HFF-Myc (cell line): ENCODE measurements at regions not wholly inside any gene's neighbourhood (a gene's known extent, or its start where the extent isn't known, plus 50 kb on each side); places are given as distances from the start of the nearest gene placed in this dataset.
"Not testable (repeated sequence)": the region's sequence is repeated elsewhere in the genome, so short reads cannot be mapped to it uniquely, and the experiment has no call there.

Experiments used
- DNase-seq: peaks from one replicate; pipeline ENCODE4 v3.0.0-alpha.2; 2011; ENCODE audit warnings: low read depth; ENCODE audit errors: extremely low read depth
- H3K4me3 ChIP-seq: replicated peaks from 2 replicates; pipeline ENCODE4 v1.5.1; 2011; ENCODE audit warnings: low read depth, mild to moderate bottlenecking, control low read depth, low read length
- TF ChIP-seq, protein P1 (sequence below): IDR thresholded peaks from 2 replicates; pipeline ENCODE4 v1.5.1; 2012; ENCODE audit warnings: mild to moderate bottlenecking, low read depth, low read length, control low read depth; ENCODE audit errors: missing control alignments

GRCh38 chr13:18232994-18233782 lies 948.4 kb downstream of the TUBA3C start:
- no peak for DNase-seq
- TF ChIP-seq, protein P1, sequence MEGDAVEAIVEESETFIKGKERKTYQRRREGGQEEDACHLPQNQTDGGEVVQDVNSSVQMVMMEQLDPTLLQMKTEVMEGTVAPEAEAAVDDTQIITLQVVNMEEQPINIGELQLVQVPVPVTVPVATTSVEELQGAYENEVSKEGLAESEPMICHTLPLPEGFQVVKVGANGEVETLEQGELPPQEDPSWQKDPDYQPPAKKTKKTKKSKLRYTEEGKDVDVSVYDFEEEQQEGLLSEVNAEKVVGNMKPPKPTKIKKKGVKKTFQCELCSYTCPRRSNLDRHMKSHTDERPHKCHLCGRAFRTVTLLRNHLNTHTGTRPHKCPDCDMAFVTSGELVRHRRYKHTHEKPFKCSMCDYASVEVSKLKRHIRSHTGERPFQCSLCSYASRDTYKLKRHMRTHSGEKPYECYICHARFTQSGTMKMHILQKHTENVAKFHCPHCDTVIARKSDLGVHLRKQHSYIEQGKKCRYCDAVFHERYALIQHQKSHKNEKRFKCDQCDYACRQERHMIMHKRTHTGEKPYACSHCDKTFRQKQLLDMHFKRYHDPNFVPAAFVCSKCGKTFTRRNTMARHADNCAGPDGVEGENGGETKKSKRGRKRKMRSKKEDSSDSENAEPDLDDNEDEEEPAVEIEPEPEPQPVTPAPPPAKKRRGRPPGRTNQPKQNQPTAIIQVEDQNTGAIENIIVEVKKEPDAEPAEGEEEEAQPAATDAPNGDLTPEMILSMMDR, result no peak
- no peak overlapping the region for H3K4me3 ChIP-seq

DNA sequence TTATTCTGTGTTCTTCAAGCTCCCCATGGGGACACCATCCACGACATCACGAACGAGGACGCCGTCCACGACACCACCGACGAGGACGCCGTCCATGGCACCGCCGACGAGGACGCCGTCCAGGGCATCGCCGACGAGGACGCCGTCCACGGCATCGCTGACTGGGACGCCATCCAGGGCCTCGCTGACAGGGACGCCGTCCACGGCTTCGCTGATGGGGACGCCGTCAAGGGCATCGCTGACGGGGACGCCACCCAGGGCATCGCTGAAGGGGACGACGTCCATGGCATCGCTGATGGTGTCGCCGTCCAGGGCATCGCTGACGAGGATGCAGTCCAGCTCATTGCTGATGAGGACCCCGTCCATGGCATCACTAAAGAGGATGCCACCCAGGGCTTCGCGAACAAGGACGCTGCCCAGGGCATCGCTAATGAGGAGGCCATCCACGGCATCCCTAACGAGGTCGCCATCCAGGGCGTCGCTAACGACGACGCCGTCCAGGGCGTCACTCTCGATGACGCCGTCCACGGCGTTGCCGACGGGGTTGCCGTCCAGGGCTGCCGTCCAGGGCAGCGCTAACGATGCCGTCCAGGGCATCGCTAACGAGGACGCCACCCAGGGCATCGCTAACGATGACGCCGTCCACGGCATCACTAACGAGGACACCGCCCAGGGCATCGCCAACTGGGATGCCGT lies 949.2 kb downstream of the TUBA3C start:
- no peak for DNase-seq
- TF ChIP-seq, protein P1, result no peak
- no peak overlapping the region for H3K4me3 ChIP-seq

DNA sequence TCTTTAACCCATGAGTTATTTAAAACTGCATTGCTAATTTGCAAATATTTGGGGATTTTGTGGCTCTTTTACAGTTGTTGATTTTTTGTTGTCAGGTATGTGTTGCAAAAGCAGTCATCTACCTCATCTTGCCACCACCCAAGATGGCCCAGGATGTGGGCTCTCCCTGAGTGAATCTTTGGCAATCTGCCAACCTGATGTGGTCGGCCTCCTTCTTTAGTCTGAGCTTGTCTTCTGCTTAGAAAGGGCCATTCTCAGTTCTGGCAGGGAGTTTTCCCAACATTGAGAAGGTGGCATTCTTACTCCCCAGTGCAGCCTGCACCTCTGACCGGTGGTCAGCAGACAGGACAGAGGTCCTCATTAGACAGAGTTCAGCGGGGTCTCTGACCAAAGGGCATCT lies 957.2 kb downstream of the TUBA3C start:
- DNase-seq, H3K4me3 ChIP-seq: not testable (repeated sequence)

DNA sequence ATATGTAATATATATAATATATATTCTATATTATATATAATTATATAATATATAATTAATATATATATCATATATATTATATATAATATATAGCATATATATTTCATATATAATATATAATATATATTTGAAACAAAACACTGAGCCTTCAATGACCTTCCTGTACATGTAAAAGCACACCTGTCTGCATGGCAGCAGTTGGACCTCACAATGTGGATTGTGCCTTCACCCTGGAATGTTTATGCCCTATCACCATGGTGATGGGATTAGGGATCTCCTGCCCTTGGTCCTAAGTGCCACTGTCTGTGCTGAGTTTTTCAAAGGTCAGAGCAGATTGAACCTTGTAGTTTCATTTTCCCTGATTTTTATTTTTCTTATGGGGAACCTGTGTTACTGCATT lies 966.9 kb downstream of the TUBA3C start:
- DNase-seq, H3K4me3 ChIP-seq: not testable (repeated sequence)

GRCh38 chr13:18213511-18213910 lies 968.1 kb downstream of the TUBA3C start:
- not testable (repeated sequence) for DNase-seq, H3K4me3 ChIP-seq

DNA sequence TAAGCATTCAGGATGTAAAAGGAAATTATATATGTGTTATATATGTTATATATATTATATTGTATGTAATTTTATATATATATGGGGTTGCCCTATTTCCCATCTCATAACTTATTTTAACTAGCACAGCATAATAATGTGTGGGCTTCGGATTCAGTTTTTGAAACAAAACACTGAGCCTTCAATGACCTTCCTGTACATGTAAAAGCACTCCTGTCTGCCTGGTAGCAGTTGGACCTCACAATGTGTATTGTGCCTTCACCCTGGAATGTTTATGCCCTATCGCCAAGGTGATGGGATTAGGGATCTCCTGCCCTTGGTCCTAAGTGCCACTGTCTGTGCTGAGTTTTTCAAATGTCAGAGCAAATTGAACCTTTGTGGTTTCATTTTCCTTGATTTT lies 968.8 kb downstream of the TUBA3C start:
- TF ChIP-seq, protein P1, result no peak
- H3K4me3 ChIP-seq, result no peak overlapping the region
- DNase-seq, result peak; percentile 9

DNA sequence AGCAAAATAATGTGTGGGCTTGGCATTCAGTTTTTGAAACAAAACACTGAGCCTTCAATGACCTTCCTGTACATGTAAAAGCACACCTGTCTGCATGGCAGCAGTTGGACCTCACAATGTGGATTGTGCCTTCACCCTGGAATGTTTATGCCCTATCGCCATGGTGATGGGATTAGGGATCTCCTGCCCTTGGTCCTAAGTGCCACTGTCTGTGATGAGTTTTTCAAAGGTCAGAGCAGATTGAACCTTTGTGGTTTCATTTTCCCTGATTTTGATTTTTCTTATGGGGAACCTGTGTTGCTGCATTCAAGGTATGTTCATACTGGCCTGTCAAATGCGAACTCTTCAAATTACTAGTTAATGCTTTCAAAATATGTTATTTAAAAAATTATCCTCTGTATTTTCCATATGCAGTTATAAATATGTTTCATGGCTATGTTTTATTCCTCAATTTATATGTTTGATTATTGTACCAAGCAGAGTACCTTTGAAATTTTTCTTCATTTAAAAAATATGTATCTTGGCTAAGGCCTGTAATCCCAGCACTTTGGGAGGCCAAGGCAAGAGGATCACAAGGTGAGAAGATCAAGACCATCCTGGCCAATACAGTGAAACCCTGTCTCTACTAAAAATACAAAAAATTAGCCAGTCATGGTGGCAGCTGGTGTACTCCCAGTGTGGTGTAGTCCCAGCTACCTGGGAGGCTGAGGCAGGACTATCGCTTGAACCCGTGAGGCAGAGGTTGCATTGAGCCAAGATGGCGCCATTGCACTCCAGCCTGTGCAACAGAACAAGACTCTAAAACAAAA lies 969.7 kb downstream of the TUBA3C start:
- DNase-seq, result peak; percentile 0
- H3K4me3 ChIP-seq, result not testable (repeated sequence)

GRCh38 chr13:18204614-18205178 lies 976.9 kb downstream of the TUBA3C start:
- H3K4me3 ChIP-seq, DNase-seq: not testable (repeated sequence)

DNA sequence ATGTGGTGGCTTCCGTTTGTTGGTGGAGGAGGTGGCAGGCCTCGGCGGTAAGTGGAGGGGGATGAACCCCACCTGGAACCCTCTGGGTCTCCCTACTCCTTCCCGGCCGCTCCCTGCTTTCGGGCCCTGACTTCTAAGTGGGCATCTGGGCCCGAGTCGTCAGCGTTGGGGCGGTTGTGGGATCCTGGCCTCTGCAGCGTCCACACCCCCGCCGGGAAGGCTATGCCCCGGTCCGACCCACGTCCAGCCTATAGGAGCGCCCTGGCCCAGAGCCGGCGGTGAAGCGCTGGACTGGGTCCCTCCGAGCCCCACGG lies 986.3 kb downstream of the TUBA3C start:
- DNase-seq, H3K4me3 ChIP-seq: not testable (repeated sequence)

DNA sequence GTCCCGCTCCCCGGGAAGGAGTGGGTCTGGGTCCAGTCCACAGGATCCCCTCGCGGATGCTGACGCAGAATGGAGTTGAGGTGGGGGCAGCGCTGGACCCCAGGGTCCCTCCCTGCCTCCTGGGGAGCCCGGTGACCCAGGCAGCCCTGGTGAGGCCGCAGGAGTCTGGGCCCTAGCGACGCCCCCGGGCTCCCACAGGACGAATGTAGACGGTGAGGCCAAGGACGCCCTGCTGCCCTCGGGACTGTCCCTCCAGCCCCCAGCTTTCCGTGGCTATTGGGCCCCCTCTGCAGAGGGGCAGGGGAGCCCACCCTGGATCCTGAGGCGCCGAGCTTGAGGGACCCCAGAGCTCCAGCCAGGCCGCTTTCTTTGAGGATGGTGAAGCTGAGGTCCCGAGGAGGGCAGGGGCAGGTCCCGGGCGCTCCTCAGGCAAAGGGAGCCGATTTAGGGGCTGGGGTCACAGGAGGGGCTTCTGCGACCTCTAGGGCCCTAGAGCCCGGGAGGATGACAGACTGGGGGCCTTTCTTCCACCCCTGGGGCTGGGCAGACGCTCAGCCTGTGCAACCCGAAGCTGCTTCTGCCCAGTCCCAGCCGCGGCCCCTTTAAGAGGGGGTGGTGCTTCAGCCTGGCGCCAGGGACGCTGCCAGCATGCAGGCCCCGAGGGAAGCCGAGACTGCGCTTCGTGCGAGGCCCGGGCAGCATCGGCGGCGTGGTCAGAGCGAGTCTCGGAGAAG lies 986.8 kb downstream of the TUBA3C start:
- DNase-seq, H3K4me3 ChIP-seq: not testable (repeated sequence)

- not testable (repeated sequence) for DNase-seq, H3K4me3 ChIP-seq
These were observed 987.5 kb downstream of the TUBA3C start for GRCh38 chr13:18194104-18194503.
